HEK293T (cell line): ENCODE measurements at regions not wholly inside any gene's neighbourhood (a gene's known extent, or its start where the extent isn't known, plus 50 kb on each side); places are given as distances from the start of the nearest gene placed in this dataset.

Experiments used
- CTBP1 ChIP-seq: fragments of 450-650 bp; IDR thresholded peaks from 2 replicates; pipeline ENCODE4 v1.6.1; 2016; ENCODE audit warnings: borderline replicate concordance
- ELF4 ChIP-seq: fragments of 450-650 bp; IDR thresholded peaks from 2 replicates; pipeline ENCODE4 v1.6.1; 2017; ENCODE audit warnings: antibody characterized with exemption
- FOXA1 ChIP-seq: fragments of 450-650 bp; IDR thresholded peaks from 2 replicates; pipeline ENCODE4 v1.6.1; 2016; ENCODE audit warnings: mild to moderate bottlenecking
- FOXK2 ChIP-seq: fragments of 450-650 bp; IDR thresholded peaks from 2 replicates; pipeline ENCODE4 v1.6.1; 2016; ENCODE audit warnings: mild to moderate bottlenecking
- FOXM1 ChIP-seq: fragments of 450-650 bp; IDR thresholded peaks from 2 replicates; pipeline ENCODE4 v1.6.1; 2017; ENCODE audit warnings: mild to moderate bottlenecking, borderline replicate concordance
- LEF1 ChIP-seq: fragments of 450-650 bp; IDR thresholded peaks from 2 replicates; pipeline ENCODE4 v1.6.1; 2017; ENCODE audit warnings: mild to moderate bottlenecking, borderline replicate concordance
- PKNOX1 ChIP-seq: fragments of 450-650 bp; IDR thresholded peaks from 2 replicates; pipeline ENCODE4 v1.6.1; 2016
- SP1 ChIP-seq: fragments of 450-650 bp; IDR thresholded peaks from 2 replicates; pipeline ENCODE4 v1.6.1; 2017
- SUZ12 ChIP-seq: fragments of 450-650 bp; IDR thresholded peaks from 2 replicates; pipeline ENCODE4 v1.6.1; 2016; ENCODE audit warnings: mild to moderate bottlenecking
- TARDBP ChIP-seq: fragments of 450-650 bp; IDR thresholded peaks from 2 replicates; pipeline ENCODE4 v1.6.1; 2016
- ZNF384 ChIP-seq: fragments of 450-650 bp; IDR thresholded peaks from 2 replicates; pipeline ENCODE4 v1.6.1; 2016

GRCh38 chr2:145919477-145919876, 1399.6 kb upstream of the ZEB2 start:
- TF ChIP-seq PKNOX1 (no peak), SUZ12 (no peak), ZNF384 (no peak), CTBP1 (no peak), FOXM1 (no peak), SP1 (no peak), LEF1 (no peak), ELF4 (no peak), FOXA1 (no peak), TARDBP (no peak), FOXK2 (no peak)
